ENCODE measurements at regions not wholly inside any gene's neighbourhood (a gene's known extent, or its start where the extent isn't known, plus 50 kb on each side); places are given as distances from the start of the nearest gene placed in this dataset.

DNA sequence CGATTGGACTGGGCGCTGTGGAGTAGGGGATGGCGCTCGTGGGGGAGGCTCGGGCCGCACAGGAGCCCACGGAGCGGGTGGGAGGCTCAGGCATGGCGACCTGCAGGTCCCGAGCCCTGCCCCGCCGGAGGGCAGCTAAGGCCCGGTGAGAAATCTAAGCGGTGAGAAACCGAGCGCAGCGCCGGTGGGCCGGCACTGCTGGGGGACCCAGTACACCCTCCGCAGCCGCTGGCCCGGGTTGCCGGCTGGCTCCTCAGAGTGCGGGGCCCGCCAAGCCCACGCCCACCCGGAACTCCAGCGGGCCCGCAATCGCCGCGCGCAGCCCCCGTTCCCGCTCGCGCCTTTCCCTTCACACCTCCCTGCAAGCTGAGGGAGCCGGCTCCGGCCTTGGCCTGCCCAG is 59.7 kb upstream of the MYLIP start:
- no peak overlapping the region for H3K4me2 ChIP-seq (ENCODE audit: insufficient read depth, insufficient read length, low read length)
- no peak overlapping the region for H3K14ac ChIP-seq (ENCODE audit: insufficient read depth, low read length)
- H4K8ac ChIP-seq (replicated peaks; ENCODE audit: insufficient read length, low read depth, low read length) = no peak overlapping the region
- H3K23ac ChIP-seq (ENCODE audit: insufficient read length, low read depth, low read length) = no peak overlapping the region
- no peak overlapping the region for H2BK20ac ChIP-seq (ENCODE audit: low read depth, low read length, poor library complexity, severe bottlenecking)
- H2AK5ac ChIP-seq (ENCODE audit: insufficient read length, low read length) = no peak overlapping the region
- H3K9me3 ChIP-seq (ENCODE audit: control insufficient read depth, low read depth, low read length) = no peaks in the 10 kb centered on the region
- no peak for TF ChIP-seq CTCF (conservative IDR thresholded peaks at IDR 0.05)
- no peaks in the 10 kb centered on the region for H3K23me2 ChIP-seq (ENCODE audit: insufficient read length, low read depth, low read length, poor library complexity, severe bottlenecking)
- WGBS (ENCODE audit: extremely low coverage, insufficient read length, low lambda C conversion rate) = no CpG with 5 or more reads among the region's 39 CpGs
- Mint-ChIP-seq H3K27me3 (ENCODE audit: low read depth) (peaks cover 2% of the 10 kb centered on the region; the same call in 1 of the 2 replicates), H3K4me3 (no peak overlapping the region), H3K36me3 (ENCODE audit: insufficient read depth in 1 of 3, low read depth in 3 of 3) (no peaks in the 10 kb centered on the region), H3K4me1 (peaks cover 9% of the 10 kb centered on the region in 2 experiments), H3K27ac (no peak overlapping the region), H3K9me3 (no peaks in the 10 kb centered on the region)
- H4K20me1 ChIP-seq (ENCODE audit: control insufficient read depth, insufficient read depth, insufficient read length) = no peaks in the 10 kb centered on the region
- no peak overlapping the region for H3T11ph ChIP-seq (ENCODE audit: low read length)
- H3K18ac ChIP-seq (ENCODE audit: insufficient read length, low read depth, low read length) = no peak overlapping the region
- no peak overlapping the region for H2BK15ac ChIP-seq (ENCODE audit: low read depth, low read length)
- no peaks in the 10 kb centered on the region; the same call in 1 of the 2 replicates for H3K27me3 ChIP-seq (ENCODE audit: insufficient read depth, low read length)
- H4K91ac ChIP-seq (ENCODE audit: insufficient read length, low read depth, low read length) = no peak overlapping the region
- H3K4me1 ChIP-seq (ENCODE audit: insufficient read depth, low read length) = peaks cover 3% of the 10 kb centered on the region; the same call in 1 of the 2 replicates
- H4K5ac ChIP-seq (ENCODE audit: insufficient read length, low read depth, low read length) = no peak overlapping the region
- H3K79me2 ChIP-seq (ENCODE audit: insufficient read depth, low read length) = no peaks in the 10 kb centered on the region
- no peak overlapping the region for H3K56ac ChIP-seq (ENCODE audit: insufficient read length, low read depth, low read length)
- H2BK120ac ChIP-seq (ENCODE audit: low read depth, low read length, poor library complexity, severe bottlenecking) = no peak overlapping the region
- no peak overlapping the region for H2AFZ ChIP-seq (ENCODE audit: low read length)
- H2BK12ac ChIP-seq (ENCODE audit: insufficient read length, low read depth, low read length) = no peak overlapping the region
- no peak overlapping the region for H2BK5ac ChIP-seq (ENCODE audit: insufficient read length, low read length)
- H3K4ac ChIP-seq (ENCODE audit: low read depth, low read length) = no peak overlapping the region
- H3K27ac ChIP-seq (ENCODE audit: insufficient read length, low read depth, low read length) = no peak overlapping the region
- DNase-seq = peak; percentile 35
- H3K9ac ChIP-seq (ENCODE audit: extremely low read depth, insufficient read length, low read length) = no peak overlapping the region
- H3K79me1 ChIP-seq (ENCODE audit: insufficient read depth, low read depth, low read length, poor library complexity, severe bottlenecking) = no peaks in the 10 kb centered on the region
